ENCODE measurements at regions not wholly inside any gene's neighbourhood (a gene's known extent, or its start where the extent isn't known, plus 50 kb on each side); places are given as distances from the start of the nearest gene placed in this dataset.

- no peak for TF ChIP-seq CTCF (conservative IDR thresholded peaks at IDR 0.05; ENCODE audit: low read depth, low read length)
- no peak for TF ChIP-seq MAZ (IDR thresholded peaks at IDR 0.05; ENCODE audit: borderline replicate concordance, low read depth, low read length)
- no peak for TF ChIP-seq CHD1 (IDR thresholded peaks at IDR 0.05; ENCODE audit: low read depth, low read length)
- TF ChIP-seq POLR2A (IDR thresholded peaks at IDR 0.05; ENCODE audit: low read depth, low read length): no peak
- no peak for TF ChIP-seq USF2 (IDR thresholded peaks at IDR 0.05; ENCODE audit: low read depth, low read length)
- TF ChIP-seq FOS (IDR thresholded peaks at IDR 0.05; ENCODE audit: low read depth, low read length): no peak
- no peak for TF ChIP-seq CEBPB (IDR thresholded peaks at IDR 0.05; ENCODE audit: low read depth, low read length)
Observed at GRCh38 chr16:82510789-82511305, 115.9 kb upstream of the CDH13 start.
